ENCODE measurements at regions not wholly inside any gene's neighbourhood (a gene's known extent, or its start where the extent isn't known, plus 50 kb on each side); places are given as distances from the start of the nearest gene placed in this dataset.

DNA sequence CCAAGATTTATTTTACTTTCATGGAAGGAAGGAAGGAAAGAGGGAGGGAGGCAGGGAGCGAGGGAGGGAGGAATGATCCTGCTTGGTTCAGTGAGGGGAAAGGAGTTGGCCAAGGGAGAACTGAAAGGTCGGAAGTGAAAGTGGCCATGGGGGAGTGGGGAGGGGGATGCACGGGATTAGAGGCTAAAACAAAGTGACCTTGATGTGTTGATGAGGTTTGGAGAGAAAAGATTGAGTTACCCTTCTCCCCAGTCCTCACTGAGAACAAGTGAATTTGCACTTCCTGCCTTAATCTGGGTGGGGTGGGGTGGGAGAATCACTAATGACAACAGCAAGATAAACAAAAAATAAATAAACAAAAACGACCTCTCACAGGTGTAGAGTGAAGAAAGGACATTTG is 212.0 kb upstream of the TLE3 start:
- H3K4me1 ChIP-seq = no peaks in the 10 kb centered on the region
- no peak overlapping the region for H3K4me3 ChIP-seq
- no peaks in the 10 kb centered on the region for H3F3A ChIP-seq (ENCODE audit: low read depth)
- Mint-ChIP-seq H3K9me3 (peaks cover 2% of the 10 kb centered on the region), H3K27ac (no peak overlapping the region), H3K4me3 (no peak overlapping the region), H3K27me3 (ENCODE audit: insufficient read depth, low read depth) (peaks cover 4% of the 10 kb centered on the region), H3K36me3 (no peaks in the 10 kb centered on the region), H3K4me1 (no peaks in the 10 kb centered on the region)
- no peak overlapping the region for H3K27ac ChIP-seq
- H3K9ac ChIP-seq = no peak overlapping the region
- H3K27me3 ChIP-seq = no peaks in the 10 kb centered on the region
- H4K20me1 ChIP-seq (ENCODE audit: low read depth) = no peaks in the 10 kb centered on the region
- H3K79me2 ChIP-seq (ENCODE audit: low read depth) = no peaks in the 10 kb centered on the region
- no peak overlapping the region for H3K4me2 ChIP-seq
- no peak for DNase-seq (ENCODE audit: low spot score)
- TF ChIP-seq EZH2phosphoT487 (IDR thresholded peaks at IDR 0.05) (no peak), EZH2 (IDR thresholded peaks at IDR 0.05) (no peak)
- TF ChIP-seq, protein P1, sequence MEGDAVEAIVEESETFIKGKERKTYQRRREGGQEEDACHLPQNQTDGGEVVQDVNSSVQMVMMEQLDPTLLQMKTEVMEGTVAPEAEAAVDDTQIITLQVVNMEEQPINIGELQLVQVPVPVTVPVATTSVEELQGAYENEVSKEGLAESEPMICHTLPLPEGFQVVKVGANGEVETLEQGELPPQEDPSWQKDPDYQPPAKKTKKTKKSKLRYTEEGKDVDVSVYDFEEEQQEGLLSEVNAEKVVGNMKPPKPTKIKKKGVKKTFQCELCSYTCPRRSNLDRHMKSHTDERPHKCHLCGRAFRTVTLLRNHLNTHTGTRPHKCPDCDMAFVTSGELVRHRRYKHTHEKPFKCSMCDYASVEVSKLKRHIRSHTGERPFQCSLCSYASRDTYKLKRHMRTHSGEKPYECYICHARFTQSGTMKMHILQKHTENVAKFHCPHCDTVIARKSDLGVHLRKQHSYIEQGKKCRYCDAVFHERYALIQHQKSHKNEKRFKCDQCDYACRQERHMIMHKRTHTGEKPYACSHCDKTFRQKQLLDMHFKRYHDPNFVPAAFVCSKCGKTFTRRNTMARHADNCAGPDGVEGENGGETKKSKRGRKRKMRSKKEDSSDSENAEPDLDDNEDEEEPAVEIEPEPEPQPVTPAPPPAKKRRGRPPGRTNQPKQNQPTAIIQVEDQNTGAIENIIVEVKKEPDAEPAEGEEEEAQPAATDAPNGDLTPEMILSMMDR (IDR thresholded peaks at IDR 0.05) = no peak
- no peak overlapping the region for H2AFZ ChIP-seq (replicated peaks)
- no peaks in the 10 kb centered on the region for H3K36me3 ChIP-seq
- H3K9me3 ChIP-seq (ENCODE audit: low read depth) = no peaks in the 10 kb centered on the region

DNA sequence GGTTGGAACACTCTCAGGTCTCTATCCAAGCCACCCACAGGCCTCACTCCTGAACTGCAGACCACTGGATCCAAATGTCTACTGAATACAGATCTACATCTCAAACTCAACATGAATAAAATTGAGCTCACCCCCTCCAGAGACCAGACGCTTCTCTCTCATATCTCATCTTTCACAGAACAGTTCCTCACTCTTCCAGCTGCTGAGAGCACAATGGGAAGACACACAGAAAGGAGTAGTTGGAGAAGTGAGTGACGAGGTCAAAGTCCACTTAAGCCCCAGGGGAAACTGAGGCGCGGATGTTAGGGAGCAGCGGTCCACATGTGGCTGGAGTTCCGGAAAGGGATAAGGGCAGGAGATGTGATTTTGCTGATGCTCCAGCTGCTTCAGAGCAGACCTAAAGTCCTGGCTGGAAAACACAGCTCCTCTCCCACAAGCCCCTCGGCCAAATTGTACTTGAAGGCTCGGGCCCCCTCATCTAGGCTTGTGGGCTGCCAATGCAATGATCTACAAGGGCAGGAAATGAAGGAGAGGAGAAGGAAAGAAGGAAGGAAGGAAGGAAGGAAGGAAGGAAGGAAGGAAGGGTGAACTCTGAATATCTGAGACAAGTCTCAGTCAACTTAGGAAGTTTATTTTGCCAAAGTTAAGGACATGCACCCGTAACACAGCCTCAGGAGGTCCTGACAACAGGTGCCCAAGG is 211.2 kb upstream of the TLE3 start:
- no peak overlapping the region for H3K4me2 ChIP-seq
- no peaks in the 10 kb centered on the region for H3K36me3 Mint-ChIP-seq
- no peaks in the 10 kb centered on the region for H3K9me3 ChIP-seq (ENCODE audit: low read depth)
- no peaks in the 10 kb centered on the region for H3K36me3 ChIP-seq
- H3K27me3 Mint-ChIP-seq (ENCODE audit: insufficient read depth, low read depth) = peaks cover 4% of the 10 kb centered on the region
- H4K20me1 ChIP-seq (ENCODE audit: low read depth) = no peaks in the 10 kb centered on the region
- H3K9ac ChIP-seq = no peak overlapping the region
- no peak for TF ChIP-seq EZH2 (IDR thresholded peaks at IDR 0.05)
- no peak for TF ChIP-seq EZH2phosphoT487 (IDR thresholded peaks at IDR 0.05)
- TF ChIP-seq, protein P1 (IDR thresholded peaks at IDR 0.05) = no peak
- no peaks in the 10 kb centered on the region for H3K4me1 ChIP-seq
- H3K4me3 Mint-ChIP-seq = no peak overlapping the region
- H3K9me3 Mint-ChIP-seq = peaks cover 2% of the 10 kb centered on the region
- H3K4me1 Mint-ChIP-seq = no peaks in the 10 kb centered on the region
- H3K27me3 ChIP-seq = no peaks in the 10 kb centered on the region
- H3K79me2 ChIP-seq (ENCODE audit: low read depth) = no peaks in the 10 kb centered on the region
- no peak for DNase-seq (ENCODE audit: low spot score)
- no peaks in the 10 kb centered on the region for H3F3A ChIP-seq (ENCODE audit: low read depth)
- H3K4me3 ChIP-seq = no peak overlapping the region
- no peak overlapping the region for H2AFZ ChIP-seq (replicated peaks)
- H3K27ac ChIP-seq = no peak overlapping the region
- H3K27ac Mint-ChIP-seq = no peak overlapping the region

DNA sequence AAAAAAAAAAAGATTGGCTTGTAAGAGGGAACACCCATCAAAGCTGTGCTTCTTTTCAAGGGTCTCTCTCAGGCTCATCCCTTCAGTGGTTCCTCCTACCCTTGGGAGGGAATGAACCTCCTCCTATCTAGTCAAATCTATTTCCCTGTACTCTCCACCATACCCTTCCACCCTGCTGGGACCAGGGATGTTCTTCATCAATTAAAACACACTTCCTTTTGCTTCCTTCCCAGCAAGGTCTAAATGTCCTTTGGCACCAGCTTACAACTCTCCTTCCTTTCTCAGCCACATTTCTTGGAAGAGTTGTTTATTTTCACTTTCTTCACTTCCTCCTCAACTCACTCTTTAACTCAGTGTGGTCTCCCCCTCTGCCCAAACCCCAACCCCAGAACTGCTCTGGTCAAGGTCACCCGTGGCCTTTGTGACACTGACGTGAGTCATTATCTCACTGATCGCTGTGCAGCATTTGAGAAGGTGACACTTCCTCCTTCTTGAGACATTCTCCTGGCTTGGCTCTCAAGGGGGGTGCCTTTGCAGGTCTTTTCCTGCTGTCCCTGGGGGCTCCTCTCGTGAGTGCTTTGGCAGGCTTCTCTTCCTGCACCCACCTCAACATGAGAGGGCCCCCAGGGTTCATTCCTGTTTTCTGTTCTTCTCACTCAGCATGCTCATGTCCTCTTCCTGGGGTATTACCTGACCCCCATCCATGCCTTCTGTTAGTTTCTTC is 210.5 kb upstream of the TLE3 start:
- no peaks in the 10 kb centered on the region for H3K9me3 ChIP-seq (ENCODE audit: low read depth)
- H3K4me2 ChIP-seq = no peak overlapping the region
- no peak overlapping the region for H3K4me3 Mint-ChIP-seq
- no peaks in the 10 kb centered on the region for H3F3A ChIP-seq (ENCODE audit: low read depth)
- H3K36me3 ChIP-seq = no peaks in the 10 kb centered on the region
- H3K4me1 Mint-ChIP-seq = no peaks in the 10 kb centered on the region
- H3K4me3 ChIP-seq = no peak overlapping the region
- H4K20me1 ChIP-seq (ENCODE audit: low read depth) = no peaks in the 10 kb centered on the region
- DNase-seq (ENCODE audit: low spot score) = no peak
- no peak overlapping the region for H2AFZ ChIP-seq (replicated peaks)
- TF ChIP-seq, protein P1 (IDR thresholded peaks at IDR 0.05) = no peak
- no peak for TF ChIP-seq EZH2phosphoT487 (IDR thresholded peaks at IDR 0.05)
- TF ChIP-seq EZH2 (IDR thresholded peaks at IDR 0.05) = no peak
- H3K27me3 ChIP-seq = no peaks in the 10 kb centered on the region
- no peaks in the 10 kb centered on the region for H3K79me2 ChIP-seq (ENCODE audit: low read depth)
- no peaks in the 10 kb centered on the region for H3K36me3 Mint-ChIP-seq
- no peak overlapping the region for H3K27ac Mint-ChIP-seq
- no peaks in the 10 kb centered on the region for H3K4me1 ChIP-seq
- peaks cover 2% of the 10 kb centered on the region for H3K9me3 Mint-ChIP-seq
- no peak overlapping the region for H3K9ac ChIP-seq
- H3K27me3 Mint-ChIP-seq (ENCODE audit: insufficient read depth, low read depth) = peaks cover 4% of the 10 kb centered on the region
- no peak overlapping the region for H3K27ac ChIP-seq
